ENCODE measurements at regions not wholly inside any gene's neighbourhood (a gene's known extent, or its start where the extent isn't known, plus 50 kb on each side); places are given as distances from the start of the nearest gene placed in this dataset.

GRCh38 chr6:78515271-78515670, 352.1 kb upstream of the IRAK1BP1 start:
- 44 to 64% methylated on average over 2 of the region's 2 CpGs for WGBS, 2 donors
- DNase-seq (no peak), ATAC-seq (no peak)
- Histone ChIP-seq H3K4me3 (no peak overlapping the region), H3K36me3 (replicated peaks in 1 of 2; ENCODE audit: insufficient read depth in 1 of 2, low read depth in 2 of 2) (no peaks in the 10 kb centered on the region), H3K4me1 (no peaks in the 10 kb centered on the region), H3K27me3 (no peaks in the 10 kb centered on the region), H3K27ac (no peak overlapping the region), H3K9me3 (no peaks in the 10 kb centered on the region)
- intact Hi-C loops (cut with DNase I): no loop called here
- TF ChIP-seq, protein P1, sequence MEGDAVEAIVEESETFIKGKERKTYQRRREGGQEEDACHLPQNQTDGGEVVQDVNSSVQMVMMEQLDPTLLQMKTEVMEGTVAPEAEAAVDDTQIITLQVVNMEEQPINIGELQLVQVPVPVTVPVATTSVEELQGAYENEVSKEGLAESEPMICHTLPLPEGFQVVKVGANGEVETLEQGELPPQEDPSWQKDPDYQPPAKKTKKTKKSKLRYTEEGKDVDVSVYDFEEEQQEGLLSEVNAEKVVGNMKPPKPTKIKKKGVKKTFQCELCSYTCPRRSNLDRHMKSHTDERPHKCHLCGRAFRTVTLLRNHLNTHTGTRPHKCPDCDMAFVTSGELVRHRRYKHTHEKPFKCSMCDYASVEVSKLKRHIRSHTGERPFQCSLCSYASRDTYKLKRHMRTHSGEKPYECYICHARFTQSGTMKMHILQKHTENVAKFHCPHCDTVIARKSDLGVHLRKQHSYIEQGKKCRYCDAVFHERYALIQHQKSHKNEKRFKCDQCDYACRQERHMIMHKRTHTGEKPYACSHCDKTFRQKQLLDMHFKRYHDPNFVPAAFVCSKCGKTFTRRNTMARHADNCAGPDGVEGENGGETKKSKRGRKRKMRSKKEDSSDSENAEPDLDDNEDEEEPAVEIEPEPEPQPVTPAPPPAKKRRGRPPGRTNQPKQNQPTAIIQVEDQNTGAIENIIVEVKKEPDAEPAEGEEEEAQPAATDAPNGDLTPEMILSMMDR (IDR thresholded peaks at IDR 0.05): no peak
- no peak for TF ChIP-seq POLR2A (IDR thresholded peaks at IDR 0.05)

- no peaks in the 10 kb centered on the region for H3K27me3 ChIP-seq
- H3K36me3 ChIP-seq (replicated peaks in 1 of 2; ENCODE audit: insufficient read depth in 1 of 2, low read depth in 2 of 2): no peaks in the 10 kb centered on the region
- H3K4me1 ChIP-seq: no peaks in the 10 kb centered on the region
- no peaks in the 10 kb centered on the region for H3K9me3 ChIP-seq
- DNase-seq: no peak
- no peak overlapping the region for H3K4me3 ChIP-seq
- intact Hi-C loops (cut with DNase I): no loop called here
- H3K27ac ChIP-seq: no peak overlapping the region
- WGBS, 2 donors: 32 to 56% methylated on average over 2 of the region's 2 CpGs
- no peak for ATAC-seq
- TF ChIP-seq, protein P1 (IDR thresholded peaks at IDR 0.05): no peak
- no peak for TF ChIP-seq POLR2A (IDR thresholded peaks at IDR 0.05)
Observed at GRCh38 chr6:78517399-78517798, 350.0 kb upstream of the IRAK1BP1 start.

GRCh38 chr6:78523622-78524021, 343.7 kb upstream of the IRAK1BP1 start:
- no peak for ATAC-seq
- intact Hi-C loops (cut with DNase I): no loop called here
- Histone ChIP-seq H3K4me1 (no peaks in the 10 kb centered on the region), H3K27me3 (no peaks in the 10 kb centered on the region), H3K9me3 (no peaks in the 10 kb centered on the region), H3K27ac (no peak overlapping the region), H3K4me3 (no peak overlapping the region), H3K36me3 (replicated peaks in 1 of 2; ENCODE audit: insufficient read depth in 1 of 2, low read depth in 2 of 2) (no peaks in the 10 kb centered on the region)
- no peak for DNase-seq
- TF ChIP-seq, protein P1 (IDR thresholded peaks at IDR 0.05): no peak
- TF ChIP-seq POLR2A (IDR thresholded peaks at IDR 0.05): no peak

GRCh38 chr6:78525976-78526375, 341.4 kb upstream of the IRAK1BP1 start:
- Histone ChIP-seq H3K4me1 (no peaks in the 10 kb centered on the region), H3K4me3 (no peak overlapping the region), H3K27me3 (no peaks in the 10 kb centered on the region), H3K36me3 (replicated peaks in 1 of 2; ENCODE audit: insufficient read depth in 1 of 2, low read depth in 2 of 2) (no peaks in the 10 kb centered on the region), H3K27ac (no peak overlapping the region), H3K9me3 (no peaks in the 10 kb centered on the region)
- ATAC-seq (no peak), DNase-seq (no peak)
- TF ChIP-seq, protein P1 (IDR thresholded peaks at IDR 0.05): no peak
- TF ChIP-seq POLR2A (IDR thresholded peaks at IDR 0.05): no peak
- intact Hi-C loops (cut with DNase I): no loop called here
- 26 to 36% methylated on average over 2 of the region's 2 CpGs for WGBS, 2 donors

GRCh38 chr6:78526432-78526831, 340.9 kb upstream of the IRAK1BP1 start:
- Histone ChIP-seq H3K27me3 (no peaks in the 10 kb centered on the region), H3K9me3 (no peaks in the 10 kb centered on the region), H3K4me3 (no peak overlapping the region), H3K36me3 (replicated peaks in 1 of 2; ENCODE audit: insufficient read depth in 1 of 2, low read depth in 2 of 2) (no peaks in the 10 kb centered on the region), H3K4me1 (no peaks in the 10 kb centered on the region), H3K27ac (no peak overlapping the region)
- TF ChIP-seq, protein P1 (IDR thresholded peaks at IDR 0.05): no peak
- no peak for TF ChIP-seq POLR2A (IDR thresholded peaks at IDR 0.05)
- DNase-seq: no peak
- no peak for ATAC-seq
- intact Hi-C loops (cut with DNase I): no loop called here
- 64 to 69% methylated on average over 3 of the region's 3 CpGs for WGBS, 2 donors
